NCI-H2029 (cell line): ENCODE measurements at regions not wholly inside any gene's neighbourhood (a gene's known extent, or its start where the extent isn't known, plus 50 kb on each side); places are given as distances from the start of the nearest gene placed in this dataset.
"Not testable (repeated sequence)": the region's sequence is repeated elsewhere in the genome, so short reads cannot be mapped to it uniquely, and the experiment has no call there.

ENCODE experiments used
- DNase-seq: peaks from one replicate; lab custom pipeline; 2025; lab: John Stamatoyannopoulos, UW

DNA sequence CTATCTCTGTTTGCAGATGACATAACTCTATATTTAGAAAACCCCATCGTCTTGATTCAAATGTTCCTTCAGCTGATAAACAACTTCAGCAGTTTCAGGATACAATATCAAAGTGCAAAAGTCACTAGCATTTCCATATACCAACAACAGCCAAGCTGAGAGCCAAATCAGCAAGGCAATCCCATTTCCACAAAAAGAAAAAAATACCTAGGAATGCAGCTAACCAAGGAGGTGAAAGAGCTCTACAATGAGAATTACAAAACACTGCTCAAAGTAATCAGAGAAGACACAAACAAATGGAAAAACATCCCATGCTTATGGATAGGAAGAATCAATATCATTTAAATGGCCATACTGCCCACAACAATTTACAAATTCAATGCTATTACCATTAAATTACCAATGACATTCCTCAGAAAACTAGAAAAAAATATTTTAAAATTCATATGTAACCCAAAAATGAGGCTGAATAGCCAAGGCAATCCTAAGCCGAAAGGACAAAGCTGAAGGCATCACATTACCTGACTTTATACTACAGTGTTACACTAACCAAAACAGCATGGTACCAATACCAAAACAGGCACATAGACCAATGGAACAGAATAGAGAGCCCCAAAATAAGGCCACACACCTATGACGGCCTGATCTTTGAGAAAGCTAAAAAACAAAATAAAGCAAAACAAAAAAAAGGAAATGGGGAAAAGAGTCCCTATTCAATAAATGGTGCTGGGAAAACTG is 901.7 kb downstream of the LRFN5 start:
- no peak for DNase-seq

- DNase-seq: no peak
Measured at GRCh38 chr14:42504433-42504832, 897.8 kb downstream of the LRFN5 start.

DNA sequence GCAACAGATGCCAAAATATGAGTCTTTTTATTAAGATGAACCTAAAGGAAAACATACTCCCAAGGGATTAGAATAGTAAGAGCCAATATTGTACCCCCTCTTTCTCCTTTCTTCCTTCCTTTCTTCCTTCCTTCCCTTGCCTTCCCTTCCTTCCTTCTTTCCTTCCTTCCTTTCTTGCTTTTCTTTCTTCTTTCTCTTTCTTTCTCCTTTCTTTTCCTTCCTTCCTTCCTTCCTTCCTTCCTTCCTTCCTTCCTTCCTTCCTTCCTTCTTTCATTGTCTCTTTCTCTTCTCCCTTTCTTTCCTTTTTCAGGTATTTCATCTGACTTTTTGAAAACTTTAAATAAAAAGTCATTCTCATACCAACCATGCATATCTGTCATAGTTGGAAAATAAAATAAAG is 892.5 kb downstream of the LRFN5 start:
- DNase-seq: no peak

GRCh38 chr14:42490536-42490935 is 883.9 kb downstream of the LRFN5 start:
- DNase-seq: no peak

GRCh38 chr14:42488965-42489364 is 882.3 kb downstream of the LRFN5 start:
- DNase-seq: no peak

DNA sequence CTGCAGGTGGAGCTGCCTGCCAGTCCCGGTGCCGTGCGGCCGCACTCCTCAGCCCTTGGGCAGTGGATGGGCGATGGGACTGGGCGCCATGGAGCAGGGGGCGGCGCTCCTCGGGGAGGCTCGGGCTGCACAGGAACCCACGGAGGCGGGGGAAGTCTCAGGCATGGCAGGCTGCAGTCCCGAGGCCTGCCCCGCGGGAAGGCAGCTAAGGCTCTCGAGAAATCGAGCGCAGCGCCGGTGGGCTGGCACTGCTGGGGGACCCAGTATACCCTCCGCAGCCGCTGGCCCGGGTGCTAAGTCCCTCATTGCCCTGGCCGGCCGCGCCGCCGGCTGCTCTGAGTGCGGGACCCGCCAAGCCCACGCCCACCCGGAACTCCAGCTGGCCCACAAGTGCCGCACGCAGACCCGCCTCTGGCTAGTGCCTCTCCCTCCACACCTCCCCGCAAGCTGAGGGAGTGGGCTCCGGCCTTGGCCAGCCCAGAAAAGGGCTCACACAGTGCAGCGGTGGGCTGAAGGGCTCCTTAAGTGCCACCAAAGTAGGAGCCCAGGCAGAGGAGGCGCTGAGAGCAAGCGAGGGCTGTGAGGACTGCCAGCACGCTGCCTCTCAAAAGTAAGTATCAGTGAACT is 875.8 kb downstream of the LRFN5 start:
- not testable (repeated sequence) for DNase-seq

- not testable (repeated sequence) for DNase-seq
Measured at GRCh38 chr14:42481714-42482113, 875.0 kb downstream of the LRFN5 start.

DNA sequence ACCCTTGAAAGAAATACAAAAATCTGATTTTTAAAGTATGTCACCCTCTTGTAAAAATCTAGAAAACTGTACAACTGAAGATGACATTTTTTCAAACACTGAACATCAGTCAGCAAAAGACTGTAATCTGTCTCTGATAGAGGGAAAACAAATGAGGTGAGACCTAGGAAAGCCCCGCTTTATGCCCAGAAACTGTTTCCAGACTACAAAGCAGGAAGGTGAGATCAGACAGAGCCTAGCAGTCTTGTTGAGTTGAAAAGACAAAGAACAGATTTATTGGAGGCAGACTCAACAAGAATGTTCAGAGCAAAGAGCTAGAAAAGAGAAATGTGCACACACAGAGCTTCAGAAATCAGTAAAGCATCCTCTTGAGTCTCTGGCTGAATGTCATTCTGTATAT is 873.6 kb downstream of the LRFN5 start:
- no peak for DNase-seq

DNA sequence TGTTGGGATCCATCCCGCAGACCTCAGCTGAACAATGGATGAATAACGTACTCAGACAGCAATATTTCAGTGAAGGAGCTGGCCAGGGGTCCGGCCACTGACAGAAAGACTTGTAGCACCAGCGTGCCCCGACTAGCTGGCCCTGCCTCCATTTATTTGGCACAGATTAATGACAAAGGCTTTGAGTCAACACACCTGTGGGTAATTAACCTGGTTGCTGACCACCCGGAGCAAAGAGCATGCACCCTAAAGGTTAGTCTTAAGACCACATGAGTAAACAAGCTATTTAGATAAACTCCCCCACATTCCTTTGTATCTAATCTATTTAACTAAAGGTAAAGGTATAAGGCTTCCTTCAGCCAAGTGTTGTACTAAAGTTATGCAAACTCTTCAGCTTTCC is 868.6 kb downstream of the LRFN5 start:
- no peak for DNase-seq

- DNase-seq: no peak
Measured at GRCh38 chr14:42470427-42470719, 863.7 kb downstream of the LRFN5 start.

DNA sequence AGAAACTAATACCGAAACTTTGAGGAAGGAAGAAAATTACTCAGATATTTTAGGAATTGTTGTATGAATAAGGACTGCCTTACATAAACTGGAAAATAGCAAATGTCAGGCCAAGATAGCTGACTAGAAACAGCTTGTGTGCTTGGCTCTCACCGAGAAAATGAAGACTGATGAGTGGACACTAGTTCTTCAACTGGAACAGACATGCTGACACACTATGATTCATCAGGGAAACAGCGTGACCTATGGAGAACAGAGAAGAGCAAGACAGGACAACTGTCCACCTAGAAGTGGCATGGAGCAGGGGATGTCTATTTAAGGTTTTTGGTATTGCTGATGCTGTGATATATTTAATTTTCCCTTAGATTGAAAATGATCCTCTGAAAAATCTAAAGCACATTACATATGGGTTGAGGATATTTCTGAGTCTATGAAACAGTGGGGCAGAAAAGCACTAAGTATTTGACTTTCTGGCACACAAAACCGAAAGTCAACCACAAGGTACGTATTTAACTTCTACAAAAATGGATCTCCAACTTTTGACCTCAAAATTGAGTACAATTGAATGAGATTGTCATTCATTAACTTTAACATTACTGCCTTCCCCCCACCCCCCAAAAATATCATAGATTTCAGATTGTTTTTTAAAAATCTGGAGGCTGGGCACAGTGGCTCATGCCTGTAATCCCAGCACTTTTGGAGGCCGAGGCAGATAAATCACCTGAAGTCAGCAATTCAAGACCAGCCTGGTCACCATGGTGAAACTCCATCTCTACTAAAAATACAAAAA is 863.2 kb downstream of the LRFN5 start:
- no peak for DNase-seq

- no peak for DNase-seq
Measured at GRCh38 chr14:42460673-42461072, 854.0 kb downstream of the LRFN5 start.

DNA sequence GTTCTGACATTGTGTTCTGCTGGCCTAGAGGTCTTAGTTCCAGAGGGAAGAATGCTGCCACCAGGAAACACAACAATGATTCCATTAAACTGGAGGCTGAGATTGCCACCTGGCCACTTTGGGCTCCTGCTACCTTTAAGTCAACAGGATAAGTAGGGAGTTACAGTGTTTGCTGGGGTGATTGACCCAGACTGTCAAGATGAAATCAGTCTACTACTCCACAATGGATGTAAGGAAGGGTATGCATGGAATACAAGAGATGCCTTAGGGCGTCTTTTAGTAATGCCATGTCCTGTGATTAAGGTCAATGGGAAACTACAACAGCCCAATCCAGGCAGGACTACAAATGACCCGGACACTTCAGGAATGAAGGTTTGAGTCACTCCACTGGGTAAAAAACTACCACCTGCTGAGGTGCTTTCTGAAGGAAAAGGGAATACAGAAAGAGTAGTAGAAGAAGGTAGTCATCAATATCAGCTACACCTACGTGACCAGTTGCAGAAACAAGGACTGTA is 852.6 kb downstream of the LRFN5 start:
- DNase-seq: no peak

- DNase-seq: no peak
Measured at GRCh38 chr14:42441615-42442014, 834.9 kb downstream of the LRFN5 start.

DNA sequence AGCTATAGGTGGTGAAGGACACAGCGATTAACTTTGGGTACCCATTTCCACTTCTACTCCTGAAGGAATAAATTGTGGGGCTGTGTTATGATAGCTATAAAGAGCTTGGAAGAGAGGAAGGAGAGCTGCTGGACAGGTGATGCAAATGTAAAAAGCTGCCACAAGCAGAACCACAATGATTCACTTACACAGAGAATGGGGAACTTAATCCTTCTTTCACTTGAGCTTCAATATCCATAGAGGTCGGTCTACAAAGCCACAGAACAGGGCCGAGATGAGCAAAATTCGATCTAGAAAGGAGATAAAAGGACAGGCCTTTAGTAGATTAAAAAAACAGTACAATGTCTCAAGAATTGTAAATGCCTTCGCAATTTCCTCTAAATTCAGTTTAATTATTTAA is 831.1 kb downstream of the LRFN5 start:
- no peak for DNase-seq

GRCh38 chr14:42429401-42429800 is 822.7 kb downstream of the LRFN5 start:
- no peak for DNase-seq

GRCh38 chr14:42428996-42429395 is 822.3 kb downstream of the LRFN5 start:
- DNase-seq: no peak

DNA sequence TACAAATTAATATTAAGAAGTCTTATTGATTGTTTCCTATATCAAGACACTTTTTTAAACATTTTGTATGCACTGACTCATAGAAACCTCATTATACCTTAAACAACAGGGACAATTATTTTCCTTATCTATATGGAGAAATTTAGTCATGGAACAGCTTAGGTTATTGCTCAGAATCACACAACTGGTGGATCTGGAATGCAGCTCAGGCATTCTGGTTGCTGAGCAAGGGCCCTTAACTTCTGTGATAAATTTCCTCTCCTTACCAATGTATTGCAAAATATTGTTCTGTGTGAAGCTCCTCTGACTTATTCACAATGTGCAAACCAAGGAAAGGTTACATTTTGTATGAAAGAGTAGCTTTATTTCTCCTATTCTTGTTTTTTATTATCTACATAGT is 817.8 kb downstream of the LRFN5 start:
- DNase-seq: no peak

- DNase-seq: no peak
Measured at GRCh38 chr14:42421377-42422078, 814.9 kb downstream of the LRFN5 start.

DNA sequence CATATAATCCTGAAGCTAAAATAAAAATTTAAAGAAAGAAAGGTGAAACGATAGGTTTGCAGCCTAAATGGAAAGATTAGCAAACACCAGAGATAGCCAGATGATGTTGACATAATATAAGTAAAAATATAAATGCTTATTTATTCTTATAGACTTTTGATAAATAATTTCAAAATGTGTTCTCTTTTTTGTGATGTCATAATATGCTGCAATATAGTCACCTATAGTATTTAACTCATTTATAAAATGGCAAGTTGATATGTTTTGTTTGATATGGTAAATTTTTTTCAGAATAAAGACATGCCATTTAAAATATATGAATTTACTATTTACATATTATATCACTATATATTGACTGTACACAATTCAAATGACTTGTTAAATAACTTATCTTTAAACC is 813.4 kb downstream of the LRFN5 start:
- DNase-seq: no peak

GRCh38 chr14:42407153-42407552 is 800.5 kb downstream of the LRFN5 start:
- DNase-seq: no peak

- DNase-seq: no peak
Measured at GRCh38 chr14:42391146-42391834, 784.6 kb downstream of the LRFN5 start.
